ENCODE measurements at regions not wholly inside any gene's neighbourhood (a gene's known extent, or its start where the extent isn't known, plus 50 kb on each side); places are given as distances from the start of the nearest gene placed in this dataset.

DNA sequence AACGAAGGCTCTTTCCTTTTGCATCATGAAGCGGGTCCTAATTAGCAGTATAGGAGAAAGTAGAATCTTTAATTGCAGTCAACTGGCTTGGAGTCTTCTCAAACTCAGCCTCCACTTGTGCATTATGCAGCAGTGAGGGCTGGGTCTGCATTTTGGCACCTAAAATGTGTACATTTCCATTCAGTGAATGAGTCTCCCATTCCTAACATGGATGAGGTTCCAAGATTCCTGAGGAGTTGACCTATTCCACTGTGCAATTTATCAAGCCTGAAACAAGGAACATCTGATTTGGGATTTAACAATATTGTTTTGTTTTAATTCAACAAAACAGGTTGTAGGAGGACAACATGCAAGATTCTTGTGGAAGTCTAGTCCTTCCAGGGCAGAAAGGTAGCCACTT lies 171.8 kb upstream of the S1PR3 start:
- Histone ChIP-seq H3K4me2 (replicated peaks; ENCODE audit: extremely low read depth, low read length, poor library complexity, severe bottlenecking) (no peak overlapping the region), H3K36me3 (replicated peaks in 1 of 2; ENCODE audit: control insufficient read depth in 1 of 2, insufficient read depth in 2 of 2, low read length in 2 of 2) (no peaks in the 10 kb centered on the region), H2AFZ (ENCODE audit: insufficient read depth, low read depth, low read length, poor library complexity, severe bottlenecking) (no peak overlapping the region), H4K20me1 (ENCODE audit: insufficient read depth, low read length) (no peaks in the 10 kb centered on the region), H3K27ac (ENCODE audit: low read depth in 1 of 2, low read length in 2 of 2) (no peak overlapping the region), H3K79me2 (ENCODE audit: insufficient read depth, low read length) (no peaks in the 10 kb centered on the region), H3K27me3 (ENCODE audit: control insufficient read depth in 2 of 2, insufficient read depth in 2 of 2, low read length in 2 of 2) (peaks cover 34 to 81% of the 10 kb centered on the region in 2 donors), H3K9ac (ENCODE audit: insufficient read depth, low read length, poor library complexity, severe bottlenecking) (no peak overlapping the region), H3K4me1 (ENCODE audit: control insufficient read depth in 1 of 2, insufficient read depth in 2 of 2, low read length in 2 of 2) (peaks cover under 1 to 1% of the 10 kb centered on the region in 2 donors), H3K4me3 (replicated peaks in 1 of 3; ENCODE audit: low read depth in 2 of 3, low read length in 3 of 3) (no peak overlapping the region), H3K9me3 (replicated peaks in 1 of 2; ENCODE audit: control insufficient read depth in 1 of 2, insufficient read depth in 1 of 2, low read length in 2 of 2) (peaks cover 0 to 6% of the 10 kb centered on the region in 2 donors)
- TF ChIP-seq, protein P1, sequence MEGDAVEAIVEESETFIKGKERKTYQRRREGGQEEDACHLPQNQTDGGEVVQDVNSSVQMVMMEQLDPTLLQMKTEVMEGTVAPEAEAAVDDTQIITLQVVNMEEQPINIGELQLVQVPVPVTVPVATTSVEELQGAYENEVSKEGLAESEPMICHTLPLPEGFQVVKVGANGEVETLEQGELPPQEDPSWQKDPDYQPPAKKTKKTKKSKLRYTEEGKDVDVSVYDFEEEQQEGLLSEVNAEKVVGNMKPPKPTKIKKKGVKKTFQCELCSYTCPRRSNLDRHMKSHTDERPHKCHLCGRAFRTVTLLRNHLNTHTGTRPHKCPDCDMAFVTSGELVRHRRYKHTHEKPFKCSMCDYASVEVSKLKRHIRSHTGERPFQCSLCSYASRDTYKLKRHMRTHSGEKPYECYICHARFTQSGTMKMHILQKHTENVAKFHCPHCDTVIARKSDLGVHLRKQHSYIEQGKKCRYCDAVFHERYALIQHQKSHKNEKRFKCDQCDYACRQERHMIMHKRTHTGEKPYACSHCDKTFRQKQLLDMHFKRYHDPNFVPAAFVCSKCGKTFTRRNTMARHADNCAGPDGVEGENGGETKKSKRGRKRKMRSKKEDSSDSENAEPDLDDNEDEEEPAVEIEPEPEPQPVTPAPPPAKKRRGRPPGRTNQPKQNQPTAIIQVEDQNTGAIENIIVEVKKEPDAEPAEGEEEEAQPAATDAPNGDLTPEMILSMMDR (IDR thresholded peaks at IDR 0.05): no peak
- peaks cover 46 to 81% (median 66%) of the 10 kb centered on the region in 3 donors for H3K27me3 Mint-ChIP-seq (ENCODE audit: low read depth in 3 of 3)
- WGBS (ENCODE audit: insufficient coverage): no CpG with 5 or more reads among the region's 2 CpGs
- no peak for DNase-seq
- peak overlapping the region in 1 of 2 donors; percentile 13 for H3K4me3 Mint-ChIP-seq
- intact Hi-C loops (cut with micrococcal nuclease): no loop called here
- H3K9me3 Mint-ChIP-seq: peaks cover 0 to 16% (median 4%) of the 10 kb centered on the region in 7 donors
- H3K27ac Mint-ChIP-seq: no peak overlapping the region
- H3K4me1 Mint-ChIP-seq: peaks cover 2% of the 10 kb centered on the region
- H3K36me3 Mint-ChIP-seq: no peaks in the 10 kb centered on the region

DNA sequence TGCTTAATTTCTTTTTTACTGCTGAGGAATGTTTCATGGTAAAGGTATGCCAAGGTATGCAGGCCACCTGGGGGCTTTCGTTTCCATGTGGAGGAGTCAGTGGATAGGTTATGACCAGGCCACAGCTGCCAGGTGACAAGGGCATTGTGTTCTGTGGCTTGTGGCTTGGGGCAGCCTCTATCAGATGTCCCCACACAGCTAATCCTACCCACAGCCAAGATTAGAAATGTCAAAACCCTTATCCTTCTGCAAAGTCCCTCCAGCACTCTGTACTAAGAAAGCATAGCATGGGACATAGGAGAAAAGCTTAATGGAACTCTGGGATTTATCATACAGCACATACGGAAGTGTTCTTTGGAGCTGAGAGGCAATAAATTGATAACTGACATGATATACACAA lies 171.2 kb upstream of the S1PR3 start:
- Histone ChIP-seq H3K27ac (ENCODE audit: low read depth in 1 of 2, low read length in 2 of 2) (no peak overlapping the region), H3K36me3 (replicated peaks in 1 of 2; ENCODE audit: control insufficient read depth in 1 of 2, insufficient read depth in 2 of 2, low read length in 2 of 2) (no peaks in the 10 kb centered on the region), H3K27me3 (ENCODE audit: control insufficient read depth in 2 of 2, insufficient read depth in 2 of 2, low read length in 2 of 2) (peaks cover 34 to 81% of the 10 kb centered on the region in 2 donors), H3K9ac (ENCODE audit: insufficient read depth, low read length, poor library complexity, severe bottlenecking) (no peak overlapping the region), H3K4me3 (replicated peaks in 1 of 3; ENCODE audit: low read depth in 2 of 3, low read length in 3 of 3) (no peak overlapping the region), H3K4me1 (ENCODE audit: control insufficient read depth in 1 of 2, insufficient read depth in 2 of 2, low read length in 2 of 2) (peaks cover 6 to 7% of the 10 kb centered on the region in 2 donors), H4K20me1 (ENCODE audit: insufficient read depth, low read length) (no peaks in the 10 kb centered on the region), H3K79me2 (ENCODE audit: insufficient read depth, low read length) (no peaks in the 10 kb centered on the region), H2AFZ (ENCODE audit: insufficient read depth, low read depth, low read length, poor library complexity, severe bottlenecking) (no peak overlapping the region), H3K4me2 (replicated peaks; ENCODE audit: extremely low read depth, low read length, poor library complexity, severe bottlenecking) (no peak overlapping the region), H3K9me3 (replicated peaks in 1 of 2; ENCODE audit: control insufficient read depth in 1 of 2, insufficient read depth in 1 of 2, low read length in 2 of 2) (peaks cover 0 to 6% of the 10 kb centered on the region in 2 donors)
- Mint-ChIP-seq H3K27me3 (ENCODE audit: low read depth in 3 of 3) (peaks cover 42 to 78% (median 66%) of the 10 kb centered on the region in 3 donors), H3K9me3 (peaks cover 0 to 16% (median 4%) of the 10 kb centered on the region in 7 donors), H3K27ac (no peak overlapping the region), H3K36me3 (no peaks in the 10 kb centered on the region), H3K4me1 (peaks cover 8% of the 10 kb centered on the region), H3K4me3 (no peak overlapping the region)
- DNase-seq: no peak
- 80% methylated on average over 1 of the region's 2 CpGs for WGBS (ENCODE audit: insufficient coverage)
- intact Hi-C loops (cut with micrococcal nuclease): no loop called here
- TF ChIP-seq, protein P1 (IDR thresholded peaks at IDR 0.05): no peak

Measured in CD14-positive monocyte (primary cell).